GM23338 (cell line): ENCODE measurements at regions not wholly inside any gene's neighbourhood (a gene's known extent, or its start where the extent isn't known, plus 50 kb on each side); places are given as distances from the start of the nearest gene placed in this dataset.
A peak's percentile ranks its signal among the peaks of the same experiment; 100 is the strongest.

Experiments
- ATAC-seq: fragments of 200-7000 bp; cut with Tn5 transposase; 3 replicates; pipeline ENCODE4 v1.9.1; 2020
- DNase-seq: peaks from one replicate; pipeline ENCODE4 v3.0.0-alpha.2; 2015; ENCODE audit warnings: low spot score
- H2AFZ ChIP-seq: fragments of 200-600 bp; sonication (generic); 2 replicates; pipeline ENCODE4 v1.8.0; 2016; ENCODE audit warnings: antibody characterized with exemption, mild to moderate bottlenecking, moderate library complexity
- H3F3A ChIP-seq: fragments of 200-600 bp; sonication (generic); replicated peaks from 2 replicates; pipeline ENCODE4 v1.8.0; 2017; ENCODE audit warnings: antibody characterized with exemption, mixed run types, low read depth
- H3K27ac ChIP-seq: fragments of 200-600 bp; sonication (generic); 2 replicates; pipeline ENCODE4 v1.6.1; 2016; ENCODE audit warnings: low read depth
- H3K27me3 ChIP-seq: fragments of 200-600 bp; sonication (generic); 2 replicates; pipeline ENCODE4 v1.8.0; 2016; ENCODE audit warnings: mild to moderate bottlenecking, mixed run types, moderate library complexity; ENCODE audit not compliant: insufficient read depth
- H3K36me3 ChIP-seq: fragments of 200-600 bp; sonication (generic); 2 replicates; pipeline ENCODE4 v1.8.0; 2016; ENCODE audit warnings: mild to moderate bottlenecking; ENCODE audit not compliant: insufficient read depth
- H3K4me1 ChIP-seq: fragments of 200-600 bp; sonication (generic); 2 replicates; pipeline ENCODE4 v1.8.0; 2016; ENCODE audit warnings: mild to moderate bottlenecking, moderate library complexity; ENCODE audit not compliant: insufficient read depth
- H3K4me2 ChIP-seq: fragments of 200-600 bp; sonication (generic); 2 replicates; pipeline ENCODE4 v1.7.1; 2017; ENCODE audit warnings: mixed run types
- H3K4me3 ChIP-seq: fragments of 200-600 bp; sonication (generic); 2 replicates; pipeline ENCODE4 v1.6.1; 2016; ENCODE audit warnings: mixed run types
- H3K79me2 ChIP-seq: fragments of 200-600 bp; sonication (generic); replicated peaks from 2 replicates; pipeline ENCODE4 v1.8.0; 2017; ENCODE audit warnings: mild to moderate bottlenecking; ENCODE audit not compliant: insufficient read depth
- H3K9me2 ChIP-seq: fragments of 200-600 bp; sonication (generic); 2 replicates; pipeline ENCODE4 v1.8.0; 2017; ENCODE audit not compliant: insufficient read depth
- H4K20me1 ChIP-seq: fragments of 200-600 bp; sonication (generic); replicated peaks from 2 replicates; pipeline ENCODE4 v1.8.0; 2017; ENCODE audit warnings: mild to moderate bottlenecking; ENCODE audit not compliant: insufficient read depth
- H3K27ac Mint-ChIP-seq: 2 replicates; pipeline ENCODE4 v1.8.0; 2020; ENCODE audit warnings: inconsistent platforms, mild to moderate bottlenecking, moderate library complexity, mixed read lengths
- H3K27me3 Mint-ChIP-seq: 3 replicates; pipeline ENCODE4 v1.8.0; 2022; ENCODE audit warnings: low read depth, mild to moderate bottlenecking, moderate library complexity, mixed read lengths, inconsistent platforms; ENCODE audit not compliant: insufficient read depth, poor library complexity
- H3K36me3 Mint-ChIP-seq: 3 replicates; pipeline ENCODE4 v1.8.0; 2021; ENCODE audit warnings: low read depth, mild to moderate bottlenecking, inconsistent platforms, moderate library complexity, mixed read lengths
- H3K4me1 Mint-ChIP-seq: 3 replicates; pipeline ENCODE4 v1.8.0; 2020; ENCODE audit warnings: mild to moderate bottlenecking, inconsistent platforms, mixed read lengths
- H3K4me3 Mint-ChIP-seq: 3 replicates; pipeline ENCODE4 v1.8.0; 2021; ENCODE audit warnings: moderate library complexity, mild to moderate bottlenecking, inconsistent platforms, mixed read lengths
- H3K9me3 Mint-ChIP-seq: 3 replicates; pipeline ENCODE4 v1.8.0; 2020; ENCODE audit warnings: moderate library complexity, mild to moderate bottlenecking, inconsistent platforms, mixed read lengths
- CREB1 ChIP-seq: fragments of 250-450 bp; sonication (Bioruptor Pico); IDR thresholded peaks from 2 replicates; pipeline ENCODE4 v1.5.0; 2020; ENCODE audit warnings: low read depth, mild to moderate bottlenecking, moderate library complexity
- EZH2 ChIP-seq: fragments of 200-600 bp; sonication (generic); IDR thresholded peaks from one replicate; pipeline ENCODE4 v1.8.0; 2017; ENCODE audit warnings: antibody characterized with exemption, mild to moderate bottlenecking, low read depth; ENCODE audit not compliant: unreplicated experiment
- EZH2phosphoT487 ChIP-seq: fragments of 200-600 bp; sonication (generic); IDR thresholded peaks from one replicate; pipeline ENCODE4 v1.8.1; 2018; ENCODE audit warnings: antibody characterized with exemption; ENCODE audit not compliant: unreplicated experiment
- JUNB ChIP-seq: IDR thresholded peaks from one replicate; pipeline ENCODE4 v1.6.1; 2016; ENCODE audit warnings: antibody characterized with exemption; ENCODE audit not compliant: unreplicated experiment
- NANOG ChIP-seq: IDR thresholded peaks from 2 replicates; pipeline ENCODE4 v1.6.1; 2016; ENCODE audit warnings: antibody characterized with exemption, borderline replicate concordance
- POLR2AphosphoS5 ChIP-seq: IDR thresholded peaks from 2 replicates; pipeline ENCODE4 v1.6.1; 2016; ENCODE audit warnings: antibody characterized with exemption, low read depth
- STAT1 ChIP-seq: IDR thresholded peaks from one replicate; pipeline ENCODE4 v1.6.1; 2016; ENCODE audit warnings: antibody characterized with exemption; ENCODE audit not compliant: unreplicated experiment
- ZNF114 ChIP-seq: fragments of 250-450 bp; sonication (Bioruptor Pico); IDR thresholded peaks from 2 replicates; pipeline ENCODE4 v1.5.0; 2020; ENCODE audit warnings: mild to moderate bottlenecking, moderate library complexity
- ZNF331 ChIP-seq: fragments of 250-450 bp; sonication (Bioruptor Pico); IDR thresholded peaks from 2 replicates; pipeline ENCODE4 v1.5.0; 2020; ENCODE audit warnings: low read depth, mild to moderate bottlenecking, moderate library complexity
- TF ChIP-seq, protein P1 (sequence below): fragments of 250-450 bp; sonication (Bioruptor Pico); IDR thresholded peaks from 2 replicates; pipeline ENCODE4 v1.5.0; 2020; ENCODE audit warnings: mild to moderate bottlenecking, moderate library complexity
- TF ChIP-seq, protein P2 (sequence below): IDR thresholded peaks from 2 replicates; pipeline ENCODE4 v1.6.1; 2016; ENCODE audit warnings: antibody characterized with exemption
- TF ChIP-seq, protein P3 (sequence below): IDR thresholded peaks from one replicate; pipeline ENCODE4 v1.6.1; 2018; ENCODE audit warnings: antibody characterized with exemption; ENCODE audit not compliant: unreplicated experiment
- TF ChIP-seq, protein P4 (sequence below), 2 experiments: fragments of 200-600 bp in 1 of 2; sonication (generic) in 1 of 2; conservative IDR thresholded peaks; 2 replicates each; pipeline versions ENCODE4 v1.5.1 to v1.6.1; 2016 to 2017; ENCODE audit warnings: antibody characterized with exemption in 2 of 2, low read depth in 2 of 2, mild to moderate bottlenecking in 2 of 2, moderate library complexity in 1 of 2

DNA sequence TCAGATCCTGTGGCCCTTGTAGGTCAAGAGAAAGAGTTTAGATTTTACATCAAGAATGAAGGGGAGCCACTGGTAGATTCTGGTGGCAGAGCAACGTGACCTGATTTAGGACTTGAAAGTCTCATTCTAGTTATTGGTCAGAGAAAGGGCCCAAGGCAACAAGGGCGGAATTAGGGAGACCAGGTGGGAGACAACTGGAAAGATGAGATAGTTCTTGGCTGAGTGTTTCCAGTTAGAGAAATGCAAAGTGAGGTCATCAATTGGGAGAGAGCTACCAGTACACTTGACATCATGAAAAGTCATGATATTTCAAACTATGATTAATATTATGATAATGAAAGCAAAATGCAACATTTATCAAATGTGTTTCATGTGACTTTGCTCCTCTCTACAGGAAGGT, 147.2 kb upstream of the FAM20A start:
- no peak overlapping the region for H3K4me3 ChIP-seq
- H3K36me3 ChIP-seq = no peaks in the 10 kb centered on the region
- peaks cover 17% of the 10 kb centered on the region for H3K4me1 ChIP-seq
- DNase-seq (no peak), ATAC-seq (no peak)
- no peaks in the 10 kb centered on the region for H3K27me3 ChIP-seq
- Mint-ChIP-seq H3K4me1 (peaks cover 17% of the 10 kb centered on the region), H3K27me3 (peaks cover 4% of the 10 kb centered on the region), H3K27ac (peak overlapping the region; percentile 69; the same call in 1 of the 2 replicates), H3K9me3 (peaks cover 25% of the 10 kb centered on the region), H3K4me3 (no peak overlapping the region), H3K36me3 (peaks cover 24% of the 10 kb centered on the region; the same call in 2 of the 3 replicates)
- TF ChIP-seq, protein P1, sequence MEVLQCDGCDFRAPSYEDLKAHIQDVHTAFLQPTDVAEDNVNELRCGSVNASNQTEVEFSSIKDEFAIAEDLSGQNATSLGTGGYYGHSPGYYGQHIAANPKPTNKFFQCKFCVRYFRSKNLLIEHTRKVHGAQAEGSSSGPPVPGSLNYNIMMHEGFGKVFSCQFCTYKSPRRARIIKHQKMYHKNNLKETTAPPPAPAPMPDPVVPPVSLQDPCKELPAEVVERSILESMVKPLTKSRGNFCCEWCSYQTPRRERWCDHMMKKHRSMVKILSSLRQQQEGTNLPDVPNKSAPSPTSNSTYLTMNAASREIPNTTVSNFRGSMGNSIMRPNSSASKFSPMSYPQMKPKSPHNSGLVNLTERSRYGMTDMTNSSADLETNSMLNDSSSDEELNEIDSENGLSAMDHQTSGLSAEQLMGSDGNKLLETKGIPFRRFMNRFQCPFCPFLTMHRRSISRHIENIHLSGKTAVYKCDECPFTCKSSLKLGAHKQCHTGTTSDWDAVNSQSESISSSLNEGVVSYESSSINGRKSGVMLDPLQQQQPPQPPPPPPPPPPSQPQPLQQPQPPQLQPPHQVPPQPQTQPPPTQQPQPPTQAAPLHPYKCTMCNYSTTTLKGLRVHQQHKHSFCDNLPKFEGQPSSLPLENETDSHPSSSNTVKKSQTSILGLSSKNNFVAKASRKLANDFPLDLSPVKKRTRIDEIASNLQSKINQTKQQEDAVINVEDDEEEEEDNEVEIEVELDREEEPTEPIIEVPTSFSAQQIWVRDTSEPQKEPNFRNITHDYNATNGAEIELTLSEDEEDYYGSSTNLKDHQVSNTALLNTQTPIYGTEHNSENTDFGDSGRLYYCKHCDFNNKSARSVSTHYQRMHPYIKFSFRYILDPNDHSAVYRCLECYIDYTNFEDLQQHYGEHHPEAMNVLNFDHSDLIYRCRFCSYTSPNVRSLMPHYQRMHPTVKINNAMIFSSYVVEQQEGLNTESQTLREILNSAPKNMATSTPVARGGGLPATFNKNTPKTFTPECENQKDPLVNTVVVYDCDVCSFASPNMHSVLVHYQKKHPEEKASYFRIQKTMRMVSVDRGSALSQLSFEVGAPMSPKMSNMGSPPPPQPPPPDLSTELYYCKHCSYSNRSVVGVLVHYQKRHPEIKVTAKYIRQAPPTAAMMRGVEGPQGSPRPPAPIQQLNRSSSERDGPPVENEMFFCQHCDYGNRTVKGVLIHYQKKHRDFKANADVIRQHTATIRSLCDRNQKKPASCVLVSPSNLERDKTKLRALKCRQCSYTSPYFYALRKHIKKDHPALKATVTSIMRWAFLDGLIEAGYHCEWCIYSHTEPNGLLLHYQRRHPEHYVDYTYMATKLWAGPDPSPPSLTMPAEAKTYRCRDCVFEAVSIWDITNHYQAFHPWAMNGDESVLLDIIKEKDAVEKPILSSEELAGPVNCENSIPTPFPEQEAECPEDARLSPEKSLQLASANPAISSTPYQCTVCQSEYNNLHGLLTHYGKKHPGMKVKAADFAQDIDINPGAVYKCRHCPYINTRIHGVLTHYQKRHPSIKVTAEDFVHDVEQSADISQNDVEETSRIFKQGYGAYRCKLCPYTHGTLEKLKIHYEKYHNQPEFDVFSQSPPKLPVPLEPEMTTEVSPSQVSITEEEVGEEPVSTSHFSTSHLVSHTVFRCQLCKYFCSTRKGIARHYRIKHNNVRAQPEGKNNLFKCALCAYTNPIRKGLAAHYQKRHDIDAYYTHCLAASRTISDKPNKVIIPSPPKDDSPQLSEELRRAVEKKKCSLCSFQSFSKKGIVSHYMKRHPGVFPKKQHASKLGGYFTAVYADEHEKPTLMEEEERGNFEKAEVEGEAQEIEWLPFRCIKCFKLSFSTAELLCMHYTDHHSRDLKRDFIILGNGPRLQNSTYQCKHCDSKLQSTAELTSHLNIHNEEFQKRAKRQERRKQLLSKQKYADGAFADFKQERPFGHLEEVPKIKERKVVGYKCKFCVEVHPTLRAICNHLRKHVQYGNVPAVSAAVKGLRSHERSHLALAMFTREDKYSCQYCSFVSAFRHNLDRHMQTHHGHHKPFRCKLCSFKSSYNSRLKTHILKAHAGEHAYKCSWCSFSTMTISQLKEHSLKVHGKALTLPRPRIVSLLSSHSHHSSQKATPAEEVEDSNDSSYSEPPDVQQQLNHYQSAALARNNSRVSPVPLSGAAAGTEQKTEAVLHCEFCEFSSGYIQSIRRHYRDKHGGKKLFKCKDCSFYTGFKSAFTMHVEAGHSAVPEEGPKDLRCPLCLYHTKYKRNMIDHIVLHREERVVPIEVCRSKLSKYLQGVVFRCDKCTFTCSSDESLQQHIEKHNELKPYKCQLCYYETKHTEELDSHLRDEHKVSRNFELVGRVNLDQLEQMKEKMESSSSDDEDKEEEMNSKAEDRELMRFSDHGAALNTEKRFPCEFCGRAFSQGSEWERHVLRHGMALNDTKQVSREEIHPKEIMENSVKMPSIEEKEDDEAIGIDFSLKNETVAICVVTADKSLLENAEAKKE (CRISPR knock-in tag) = no peak
- TF ChIP-seq NANOG (no peak), EZH2phosphoT487 (no peak), STAT1 (no peak), EZH2 (no peak), POLR2AphosphoS5 (no peak), JUNB (no peak), ZNF114 (no peak), ZNF331 (CRISPR knock-in tag) (no peak), CREB1 (no peak)
- TF ChIP-seq, protein P2, sequence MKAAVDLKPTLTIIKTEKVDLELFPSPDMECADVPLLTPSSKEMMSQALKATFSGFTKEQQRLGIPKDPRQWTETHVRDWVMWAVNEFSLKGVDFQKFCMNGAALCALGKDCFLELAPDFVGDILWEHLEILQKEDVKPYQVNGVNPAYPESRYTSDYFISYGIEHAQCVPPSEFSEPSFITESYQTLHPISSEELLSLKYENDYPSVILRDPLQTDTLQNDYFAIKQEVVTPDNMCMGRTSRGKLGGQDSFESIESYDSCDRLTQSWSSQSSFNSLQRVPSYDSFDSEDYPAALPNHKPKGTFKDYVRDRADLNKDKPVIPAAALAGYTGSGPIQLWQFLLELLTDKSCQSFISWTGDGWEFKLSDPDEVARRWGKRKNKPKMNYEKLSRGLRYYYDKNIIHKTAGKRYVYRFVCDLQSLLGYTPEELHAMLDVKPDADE = no peak
- TF ChIP-seq, protein P3, sequence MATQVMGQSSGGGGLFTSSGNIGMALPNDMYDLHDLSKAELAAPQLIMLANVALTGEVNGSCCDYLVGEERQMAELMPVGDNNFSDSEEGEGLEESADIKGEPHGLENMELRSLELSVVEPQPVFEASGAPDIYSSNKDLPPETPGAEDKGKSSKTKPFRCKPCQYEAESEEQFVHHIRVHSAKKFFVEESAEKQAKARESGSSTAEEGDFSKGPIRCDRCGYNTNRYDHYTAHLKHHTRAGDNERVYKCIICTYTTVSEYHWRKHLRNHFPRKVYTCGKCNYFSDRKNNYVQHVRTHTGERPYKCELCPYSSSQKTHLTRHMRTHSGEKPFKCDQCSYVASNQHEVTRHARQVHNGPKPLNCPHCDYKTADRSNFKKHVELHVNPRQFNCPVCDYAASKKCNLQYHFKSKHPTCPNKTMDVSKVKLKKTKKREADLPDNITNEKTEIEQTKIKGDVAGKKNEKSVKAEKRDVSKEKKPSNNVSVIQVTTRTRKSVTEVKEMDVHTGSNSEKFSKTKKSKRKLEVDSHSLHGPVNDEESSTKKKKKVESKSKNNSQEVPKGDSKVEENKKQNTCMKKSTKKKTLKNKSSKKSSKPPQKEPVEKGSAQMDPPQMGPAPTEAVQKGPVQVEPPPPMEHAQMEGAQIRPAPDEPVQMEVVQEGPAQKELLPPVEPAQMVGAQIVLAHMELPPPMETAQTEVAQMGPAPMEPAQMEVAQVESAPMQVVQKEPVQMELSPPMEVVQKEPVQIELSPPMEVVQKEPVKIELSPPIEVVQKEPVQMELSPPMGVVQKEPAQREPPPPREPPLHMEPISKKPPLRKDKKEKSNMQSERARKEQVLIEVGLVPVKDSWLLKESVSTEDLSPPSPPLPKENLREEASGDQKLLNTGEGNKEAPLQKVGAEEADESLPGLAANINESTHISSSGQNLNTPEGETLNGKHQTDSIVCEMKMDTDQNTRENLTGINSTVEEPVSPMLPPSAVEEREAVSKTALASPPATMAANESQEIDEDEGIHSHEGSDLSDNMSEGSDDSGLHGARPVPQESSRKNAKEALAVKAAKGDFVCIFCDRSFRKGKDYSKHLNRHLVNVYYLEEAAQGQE = no peak
- TF ChIP-seq, protein P4, sequence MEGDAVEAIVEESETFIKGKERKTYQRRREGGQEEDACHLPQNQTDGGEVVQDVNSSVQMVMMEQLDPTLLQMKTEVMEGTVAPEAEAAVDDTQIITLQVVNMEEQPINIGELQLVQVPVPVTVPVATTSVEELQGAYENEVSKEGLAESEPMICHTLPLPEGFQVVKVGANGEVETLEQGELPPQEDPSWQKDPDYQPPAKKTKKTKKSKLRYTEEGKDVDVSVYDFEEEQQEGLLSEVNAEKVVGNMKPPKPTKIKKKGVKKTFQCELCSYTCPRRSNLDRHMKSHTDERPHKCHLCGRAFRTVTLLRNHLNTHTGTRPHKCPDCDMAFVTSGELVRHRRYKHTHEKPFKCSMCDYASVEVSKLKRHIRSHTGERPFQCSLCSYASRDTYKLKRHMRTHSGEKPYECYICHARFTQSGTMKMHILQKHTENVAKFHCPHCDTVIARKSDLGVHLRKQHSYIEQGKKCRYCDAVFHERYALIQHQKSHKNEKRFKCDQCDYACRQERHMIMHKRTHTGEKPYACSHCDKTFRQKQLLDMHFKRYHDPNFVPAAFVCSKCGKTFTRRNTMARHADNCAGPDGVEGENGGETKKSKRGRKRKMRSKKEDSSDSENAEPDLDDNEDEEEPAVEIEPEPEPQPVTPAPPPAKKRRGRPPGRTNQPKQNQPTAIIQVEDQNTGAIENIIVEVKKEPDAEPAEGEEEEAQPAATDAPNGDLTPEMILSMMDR (conservative IDR thresholded peaks at IDR 0.05; ENCODE audit: low read depth in 2 of 2) = no peak
- no peaks in the 10 kb centered on the region for H4K20me1 ChIP-seq
- H3K9me2 ChIP-seq = no peaks in the 10 kb centered on the region
- H3K4me2 ChIP-seq = no peak overlapping the region
- no peak overlapping the region for H3K27ac ChIP-seq
- H3K79me2 ChIP-seq = no peaks in the 10 kb centered on the region
- H3F3A ChIP-seq = no peaks in the 10 kb centered on the region
- H2AFZ ChIP-seq = no peak overlapping the region
